Esophagus (tissue), 2 donors: ENCODE measurements at regions not wholly inside any gene's neighbourhood (a gene's known extent, or its start where the extent isn't known, plus 50 kb on each side); places are given as distances from the start of the nearest gene placed in this dataset.

Experiments
- H3K27ac ChIP-seq, 2 donors: one replicate each; pipeline ENCODE4 v1.5.1; 2013; ENCODE audit warnings: low read depth in 2 of 2, mild to moderate bottlenecking in 2 of 2, inconsistent platforms in 1 of 2, low read length in 1 of 2, moderate library complexity in 1 of 2
- H3K27me3 ChIP-seq, 2 donors: one replicate each; pipeline ENCODE4 v1.6.1; 2013; ENCODE audit warnings: low read length in 2 of 2, control low read depth in 1 of 2, mild to moderate bottlenecking in 1 of 2; ENCODE audit not compliant: insufficient read depth in 2 of 2, control insufficient read depth in 1 of 2
- H3K36me3 ChIP-seq, 2 donors: one replicate each; pipeline ENCODE4 v1.6.1; 2013; ENCODE audit warnings: low read length in 1 of 2; ENCODE audit not compliant: control insufficient read depth in 2 of 2, insufficient read depth in 2 of 2
- H3K4me1 ChIP-seq, 2 donors: one replicate each; pipeline ENCODE4 v1.6.1; 2013; ENCODE audit warnings: low read length in 1 of 2; ENCODE audit not compliant: control insufficient read depth in 2 of 2, insufficient read depth in 2 of 2
- H3K4me3 ChIP-seq, 2 donors: one replicate each; pipeline ENCODE4 v1.5.1; 2013; ENCODE audit warnings: low read length in 2 of 2, mild to moderate bottlenecking in 2 of 2, low read depth in 1 of 2, moderate library complexity in 1 of 2
- H3K9me3 ChIP-seq, 2 donors: one replicate each; pipeline ENCODE4 v1.6.1; 2013; ENCODE audit warnings: mild to moderate bottlenecking in 2 of 2, low read depth in 1 of 2, low read length in 1 of 2, moderate library complexity in 1 of 2; ENCODE audit not compliant: control insufficient read depth in 2 of 2, insufficient read depth in 1 of 2
- WGBS, 2 donors: extraction: QIAGEN DNeasy Blood & Tissue Kit; methylation state at CpG; one replicate each; pipeline ENCODE4 v1.1.7; 2013; 5-methylcytosine and 5-hydroxymethylcytosine counted together
- donor health status: healthy with polysubstance abuse.
- donor health status: Bipolar disorder and iron deficiency.

DNA sequence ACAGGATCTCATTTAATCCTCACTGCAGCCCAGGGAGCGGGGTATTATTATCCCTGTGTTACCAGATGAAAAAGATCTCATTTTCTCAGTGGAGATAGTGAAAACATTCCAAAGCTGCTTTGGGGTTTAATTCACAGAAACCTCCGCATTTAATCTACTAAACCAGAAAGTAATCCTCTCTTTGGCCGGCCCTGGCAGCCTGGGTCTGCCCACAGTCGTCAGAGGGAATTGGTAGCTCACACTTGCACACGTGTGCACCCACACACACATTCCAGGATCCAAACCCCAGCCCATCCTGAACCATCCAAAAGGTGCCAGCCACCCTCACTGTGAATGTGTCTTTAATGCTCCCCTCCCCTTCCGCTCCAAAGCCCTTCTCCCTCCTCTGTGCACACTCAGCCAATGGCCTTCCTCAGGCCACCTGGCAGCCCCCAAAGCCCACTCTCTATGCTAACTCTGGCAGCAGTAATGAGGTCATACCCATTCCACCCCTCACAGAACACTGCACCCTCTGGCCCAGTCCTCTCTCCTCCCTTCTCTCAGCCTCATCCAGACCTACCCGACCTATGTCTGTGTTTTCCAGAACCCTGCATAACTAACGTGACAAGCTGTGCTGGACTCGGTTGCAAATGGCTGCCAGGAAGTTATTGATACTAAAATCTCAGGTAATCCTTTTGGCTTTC lies 466.2 kb downstream of the SOX6 start:
- 70 to 71% methylated on average over 9 of the region's 9 CpGs for WGBS, 2 donors
- Histone ChIP-seq H3K4me1 (no peaks in the 10 kb centered on the region), H3K27me3 (no peaks in the 10 kb centered on the region), H3K36me3 (no peaks in the 10 kb centered on the region), H3K9me3 (no peaks in the 10 kb centered on the region), H3K4me3 (no peak overlapping the region), H3K27ac (no peak overlapping the region)

DNA sequence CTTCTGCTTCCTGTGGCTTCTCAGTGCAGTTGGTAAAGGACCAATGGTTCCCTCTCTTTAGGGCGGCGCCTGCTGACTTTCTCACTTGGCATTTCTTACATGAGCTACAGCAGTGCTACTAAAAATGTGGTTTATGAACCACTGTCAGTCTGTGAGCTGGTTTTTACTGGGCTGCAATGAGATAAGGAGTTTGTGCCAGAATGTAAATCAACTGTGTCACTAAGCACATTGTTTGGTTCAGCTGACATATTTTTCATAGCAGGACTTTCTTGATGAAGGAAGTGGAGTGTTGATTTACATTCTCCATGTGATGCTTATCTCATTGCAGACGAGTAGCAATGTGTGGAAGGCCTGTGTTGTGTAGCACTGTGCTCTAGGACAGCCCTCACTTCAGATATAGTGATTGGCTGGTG lies 463.3 kb downstream of the SOX6 start:
- Histone ChIP-seq H3K36me3 (no peaks in the 10 kb centered on the region), H3K9me3 (no peaks in the 10 kb centered on the region), H3K27ac (no peak overlapping the region), H3K4me3 (no peak overlapping the region), H3K4me1 (no peaks in the 10 kb centered on the region), H3K27me3 (no peaks in the 10 kb centered on the region)
- WGBS, 2 donors, result 43 to 55% methylated on average over 3 of the region's 3 CpGs

DNA sequence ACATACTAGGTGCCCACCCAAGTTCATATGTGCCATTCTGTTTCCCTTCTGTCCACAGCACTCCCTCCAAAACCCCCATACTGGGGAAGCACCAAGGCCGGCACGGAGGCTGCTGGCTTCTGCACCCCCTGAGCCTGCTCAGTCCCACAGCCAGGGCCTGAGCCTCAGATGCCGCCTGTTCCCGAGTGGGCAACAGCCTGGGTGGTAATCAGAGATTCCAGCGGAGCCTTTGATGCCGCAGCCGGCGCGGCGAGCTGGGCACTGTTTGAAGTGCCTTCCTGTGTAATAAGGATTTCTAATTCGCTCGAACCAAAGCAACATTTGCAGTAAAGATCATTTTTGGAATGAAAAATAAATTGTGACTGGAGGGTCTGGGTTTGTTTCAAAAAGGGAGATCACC lies 460.3 kb downstream of the SOX6 start:
- Histone ChIP-seq H3K36me3 (no peaks in the 10 kb centered on the region), H3K27me3 (no peaks in the 10 kb centered on the region), H3K9me3 (no peaks in the 10 kb centered on the region), H3K4me1 (no peaks in the 10 kb centered on the region), H3K27ac (no peak overlapping the region), H3K4me3 (no peak overlapping the region)
- WGBS, 2 donors, result 94 to 95% methylated on average over 12 of the region's 12 CpGs

DNA sequence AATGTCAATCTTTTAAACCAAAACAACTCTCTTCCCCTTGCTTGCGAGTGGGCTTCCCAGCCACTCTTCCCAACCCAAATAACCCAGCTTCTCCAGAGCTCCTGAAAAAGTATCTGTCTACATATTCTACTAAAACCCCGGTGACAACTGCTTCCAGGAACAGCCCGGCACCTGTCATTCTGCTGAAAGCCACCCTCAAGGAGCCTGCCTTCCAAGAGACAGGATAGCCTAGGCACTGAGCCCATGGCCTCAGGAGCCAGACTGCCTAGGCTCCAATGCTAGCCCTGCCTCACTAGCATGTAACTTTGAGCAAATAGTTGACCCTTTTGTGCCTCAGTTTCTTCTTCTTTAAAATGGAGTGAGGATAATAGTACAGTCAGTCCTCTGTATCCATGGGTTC lies 459.8 kb downstream of the SOX6 start:
- no peaks in the 10 kb centered on the region for H3K9me3 ChIP-seq
- no peaks in the 10 kb centered on the region for H3K36me3 ChIP-seq
- WGBS, 2 donors, result 85 to 90% methylated on average over 3 of the region's 3 CpGs
- H3K4me1 ChIP-seq, result peaks cover 0 to 1% of the 10 kb centered on the region in 2 donors
- no peak overlapping the region for H3K4me3 ChIP-seq
- H3K27me3 ChIP-seq, result no peaks in the 10 kb centered on the region
- no peak overlapping the region for H3K27ac ChIP-seq

DNA sequence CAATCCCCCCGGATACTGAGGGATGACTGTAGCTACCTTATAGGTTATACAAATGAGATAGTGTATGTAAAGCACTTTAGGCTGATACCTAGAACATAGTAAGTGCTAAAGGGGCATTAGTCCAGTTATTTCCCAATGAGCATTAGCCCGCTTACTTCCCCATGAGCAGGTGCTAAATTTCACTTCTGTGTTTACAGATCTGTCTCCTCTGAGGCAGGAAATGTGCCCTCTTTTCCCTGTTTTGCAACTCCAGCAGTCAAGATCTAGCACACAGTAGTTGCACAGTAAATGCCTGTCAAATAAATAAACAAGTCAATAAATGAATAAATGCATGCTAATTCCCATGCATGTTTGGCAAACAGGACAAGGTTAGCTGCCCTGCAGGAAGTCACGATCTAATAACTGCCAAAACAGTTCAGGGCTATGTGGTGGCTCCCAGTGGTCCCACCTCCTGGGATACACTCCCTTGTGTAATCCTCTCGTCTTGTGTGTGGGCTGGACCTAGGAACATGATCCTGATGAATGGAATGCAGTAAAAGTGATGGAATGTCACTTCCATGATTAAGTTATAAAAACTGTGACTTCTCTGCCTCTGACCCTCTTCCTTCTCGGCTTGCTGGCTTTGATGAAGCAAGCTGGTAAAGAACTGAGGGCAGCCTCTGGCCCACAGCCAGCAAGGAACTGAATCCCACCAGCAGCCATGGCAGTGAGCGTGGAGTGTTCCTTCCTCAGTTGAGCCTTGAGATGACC lies 459.0 kb downstream of the SOX6 start:
- Histone ChIP-seq H3K9me3 (no peaks in the 10 kb centered on the region), H3K27ac (no peak overlapping the region), H3K36me3 (no peaks in the 10 kb centered on the region), H3K4me1 (peaks cover 0 to 3% of the 10 kb centered on the region in 2 donors), H3K27me3 (no peaks in the 10 kb centered on the region), H3K4me3 (no peak overlapping the region)
- WGBS, 2 donors, result 66 to 76% methylated on average over 6 of the region's 6 CpGs

GRCh38 chr11:15901054-15901453 lies 455.3 kb downstream of the SOX6 start:
- H3K27ac ChIP-seq, result no peak overlapping the region
- H3K27me3 ChIP-seq, result no peaks in the 10 kb centered on the region
- WGBS, 2 donors, result 89 to 91% methylated on average over 6 of the region's 6 CpGs
- H3K9me3 ChIP-seq, result no peaks in the 10 kb centered on the region
- no peaks in the 10 kb centered on the region for H3K36me3 ChIP-seq
- H3K4me3 ChIP-seq, result no peak overlapping the region
- peaks cover 0 to 3% of the 10 kb centered on the region in 2 donors for H3K4me1 ChIP-seq

DNA sequence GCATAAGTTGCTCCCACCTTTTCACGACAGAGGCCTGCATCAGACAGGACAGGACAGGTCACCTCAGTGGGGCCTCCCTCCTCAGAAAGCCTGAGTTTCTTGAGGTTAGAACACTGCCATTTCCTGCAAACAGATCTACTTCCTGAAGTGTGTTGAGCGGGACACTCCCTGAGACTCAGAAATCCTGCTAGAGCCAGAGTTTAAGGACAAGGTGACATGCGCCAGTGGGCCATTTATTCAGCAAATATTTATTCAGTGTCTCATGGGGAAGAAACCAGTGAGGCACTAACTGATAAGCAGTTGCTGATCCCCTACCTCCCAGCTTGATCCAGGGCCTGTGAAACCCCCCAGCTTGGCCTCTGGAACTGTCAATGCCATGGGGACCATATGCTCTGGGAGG lies 454.6 kb downstream of the SOX6 start:
- 74 to 80% methylated on average over 3 of the region's 3 CpGs for WGBS, 2 donors

DNA sequence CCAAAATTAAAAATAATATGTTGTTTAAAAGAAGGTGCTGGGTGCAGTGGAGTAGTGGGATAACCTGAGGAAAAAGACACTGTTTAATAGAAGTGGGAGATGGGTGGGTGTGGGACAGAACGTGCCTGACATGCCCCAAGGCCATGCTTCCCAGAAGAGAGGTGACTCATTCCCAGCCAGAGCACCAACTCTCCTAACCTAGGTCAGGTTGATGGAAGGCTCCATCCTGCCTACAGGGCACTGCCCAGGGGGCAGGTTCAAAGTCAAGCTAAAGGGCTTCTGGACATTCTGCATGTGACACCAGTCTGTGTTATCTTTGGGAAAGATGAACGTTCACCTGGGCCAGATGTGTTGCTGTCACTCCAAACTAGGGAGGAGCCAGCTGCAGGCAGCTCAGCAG lies 453.1 kb downstream of the SOX6 start:
- Histone ChIP-seq H3K4me3 (no peak overlapping the region), H3K36me3 (peaks cover 0 to 2% of the 10 kb centered on the region in 2 donors), H3K27ac (no peak overlapping the region), H3K4me1 (peaks cover 0 to 3% of the 10 kb centered on the region in 2 donors), H3K27me3 (no peaks in the 10 kb centered on the region), H3K9me3 (no peaks in the 10 kb centered on the region)
- 41 to 43% methylated on average over 2 of the region's 2 CpGs for WGBS, 2 donors

More for the DNA sequence above, 454.6 kb downstream of the SOX6 start:
- Histone ChIP-seq H3K27me3 (no peaks in the 10 kb centered on the region), H3K9me3 (no peaks in the 10 kb centered on the region), H3K36me3 (peaks cover 0 to under 1% of the 10 kb centered on the region in 2 donors), H3K4me3 (no peak overlapping the region), H3K27ac (no peak overlapping the region), H3K4me1 (peaks cover 0 to 3% of the 10 kb centered on the region in 2 donors)

GRCh38 chr11:15905366-15906104 lies 450.8 kb downstream of the SOX6 start:
- Histone ChIP-seq H3K36me3 (peaks cover 0 to 2% of the 10 kb centered on the region in 2 donors), H3K4me1 (peaks cover 0 to 3% of the 10 kb centered on the region in 2 donors), H3K27ac (no peak overlapping the region), H3K9me3 (no peaks in the 10 kb centered on the region), H3K4me3 (no peak overlapping the region), H3K27me3 (no peaks in the 10 kb centered on the region)
- WGBS, 2 donors, result 80 to 85% methylated on average over 21 of the region's 21 CpGs
